GM18858 (cell line): ENCODE measurements at regions not wholly inside any gene's neighbourhood (a gene's known extent, or its start where the extent isn't known, plus 50 kb on each side); places are given as distances from the start of the nearest gene placed in this dataset.

ENCODE experiments used
- ATAC-seq: cut with Tn5 transposase; IDR thresholded peaks from one replicate; pipeline ENCODE4 v1.9.1; 2021; ENCODE audit not compliant: unreplicated experiment

DNA sequence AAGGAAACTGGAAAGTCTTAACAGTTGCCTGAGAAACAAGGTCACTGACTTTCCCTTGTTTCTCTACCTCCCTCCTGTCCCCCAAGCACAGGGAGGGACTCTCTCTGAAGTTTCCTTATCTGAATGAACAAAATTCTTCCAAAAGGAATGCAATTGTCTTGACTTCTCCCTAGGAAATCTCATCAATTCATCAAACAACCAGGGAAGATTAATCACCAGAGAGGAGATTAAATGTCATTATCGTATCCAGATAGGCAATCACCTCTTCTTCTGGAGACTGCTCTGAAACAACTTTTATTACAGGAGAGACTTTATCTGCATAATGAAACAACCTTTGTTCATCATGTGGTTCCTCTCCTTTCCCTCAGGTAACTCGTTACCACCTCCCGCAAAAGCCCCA is 431.4 kb downstream of the SLC16A7 start:
- ATAC-seq: no peak

DNA sequence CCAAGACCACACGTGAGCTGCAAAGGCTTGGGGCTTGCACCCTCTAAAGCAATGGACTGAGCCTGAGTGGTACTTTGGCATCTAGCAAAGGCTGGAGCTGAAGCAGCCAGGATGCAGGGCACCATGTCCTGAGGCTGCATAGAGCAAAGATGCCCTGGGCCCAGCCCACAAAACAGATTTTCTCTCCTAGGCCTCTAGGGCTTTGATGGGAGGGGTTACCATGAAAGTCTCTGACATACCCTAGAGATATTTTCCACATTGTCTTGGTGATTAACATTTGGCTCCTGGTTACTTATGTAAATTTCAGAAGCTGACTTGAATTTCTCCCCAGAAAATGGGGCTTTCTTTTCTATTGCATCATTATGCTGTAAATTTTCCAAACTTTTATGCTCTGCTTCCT is 438.3 kb downstream of the SLC16A7 start:
- ATAC-seq: no peak

GRCh38 chr12:60035835-60036234 is 440.0 kb downstream of the SLC16A7 start:
- ATAC-seq: no peak

- ATAC-seq: no peak
These were observed 447.0 kb downstream of the SLC16A7 start for GRCh38 chr12:60042835-60043234.

GRCh38 chr12:60043236-60043635 is 447.4 kb downstream of the SLC16A7 start:
- ATAC-seq: no peak

GRCh38 chr12:60052483-60052882 is 456.7 kb downstream of the SLC16A7 start:
- no peak for ATAC-seq

DNA sequence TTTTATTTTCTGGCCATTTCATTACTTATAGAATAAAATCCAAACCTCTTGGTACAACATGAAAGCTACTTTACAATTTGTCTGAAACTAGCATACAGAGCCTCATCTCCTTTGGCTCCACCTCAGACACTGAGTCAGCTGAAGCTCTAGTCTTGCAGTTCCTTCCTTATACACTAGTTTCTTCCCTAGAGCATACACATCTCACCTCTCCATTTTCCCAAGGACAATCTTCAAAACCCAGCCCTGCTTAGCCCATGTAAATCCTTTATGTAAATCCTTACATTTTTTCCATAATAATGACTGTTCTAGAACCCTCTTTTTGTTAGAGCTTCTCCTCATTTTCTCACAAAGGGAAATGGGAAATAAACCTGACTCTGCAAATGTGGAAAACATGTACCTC is 463.4 kb downstream of the SLC16A7 start:
- no peak for ATAC-seq

DNA sequence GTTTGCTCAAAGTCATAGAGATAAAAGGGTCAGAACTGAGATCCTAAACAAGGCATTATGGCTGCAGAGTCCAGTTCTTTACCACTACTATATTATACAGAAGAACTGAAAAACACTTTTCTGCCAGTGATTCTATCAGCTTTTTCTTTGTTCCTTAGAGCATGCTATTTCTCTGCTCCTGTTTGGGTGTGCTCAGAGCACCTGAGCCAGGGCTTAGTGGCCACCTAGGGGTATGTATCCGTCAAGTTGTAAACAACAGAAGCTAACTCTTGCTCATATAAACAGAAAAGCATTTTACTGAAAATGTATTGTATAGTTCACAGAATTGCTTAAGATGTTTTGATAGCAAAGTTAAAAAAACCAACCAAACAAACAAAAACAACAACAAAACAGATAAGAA is 470.8 kb downstream of the SLC16A7 start:
- no peak for ATAC-seq

- no peak for ATAC-seq
These were observed 474.7 kb downstream of the SLC16A7 start for GRCh38 chr12:60070552-60070951.

GRCh38 chr12:60071759-60072191 is 475.9 kb downstream of the SLC16A7 start:
- no peak for ATAC-seq

GRCh38 chr12:60072911-60073310 is 477.1 kb downstream of the SLC16A7 start:
- no peak for ATAC-seq

- no peak for ATAC-seq
These were observed 479.3 kb downstream of the SLC16A7 start for GRCh38 chr12:60075091-60075490.

DNA sequence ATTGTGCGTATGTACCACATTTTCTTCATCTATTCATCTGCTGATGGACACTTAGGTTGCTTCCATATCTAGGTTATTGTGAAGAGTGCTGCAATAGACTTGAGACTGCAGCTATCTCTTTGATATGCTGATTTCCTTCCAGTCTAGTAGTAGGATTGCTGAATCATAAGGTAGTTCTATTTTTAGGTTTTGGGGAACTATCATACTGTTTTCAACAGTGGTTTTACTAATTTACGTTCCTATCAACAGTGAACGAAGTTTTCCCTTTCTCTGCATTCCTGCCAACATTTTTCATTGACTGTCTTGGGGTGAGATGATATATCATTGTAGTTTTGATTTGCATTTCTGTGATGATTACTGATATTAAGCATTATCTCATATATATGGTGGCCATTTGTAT is 482.2 kb downstream of the SLC16A7 start:
- no peak for ATAC-seq

- no peak for ATAC-seq
These were observed 497.6 kb downstream of the SLC16A7 start for GRCh38 chr12:60093428-60093827.

DNA sequence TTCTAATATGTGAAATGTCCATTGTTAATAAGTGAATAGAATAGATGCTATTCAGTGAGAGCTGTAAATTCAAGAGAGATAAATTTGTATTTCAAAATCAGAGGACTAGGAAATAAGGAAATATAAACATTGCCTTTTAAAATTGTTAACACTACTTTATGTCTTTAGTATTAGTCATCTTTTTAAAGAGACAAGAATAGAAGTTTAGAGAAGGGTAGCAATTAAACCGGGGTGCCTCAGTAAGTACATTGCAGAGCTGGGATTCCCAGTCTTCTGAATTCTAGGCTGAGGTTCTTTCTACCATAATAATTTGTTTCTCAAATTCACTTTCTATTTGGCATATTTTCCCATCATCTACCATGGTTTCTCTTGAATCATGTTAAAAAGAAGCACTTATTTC is 498.6 kb downstream of the SLC16A7 start:
- no peak for ATAC-seq

- no peak for ATAC-seq
These were observed 500.9 kb downstream of the SLC16A7 start for GRCh38 chr12:60096727-60097126.

- no peak for ATAC-seq
These were observed 504.3 kb downstream of the SLC16A7 start for GRCh38 chr12:60100160-60100559.

- no peak for ATAC-seq
These were observed 505.0 kb downstream of the SLC16A7 start for GRCh38 chr12:60100852-60101251.

DNA sequence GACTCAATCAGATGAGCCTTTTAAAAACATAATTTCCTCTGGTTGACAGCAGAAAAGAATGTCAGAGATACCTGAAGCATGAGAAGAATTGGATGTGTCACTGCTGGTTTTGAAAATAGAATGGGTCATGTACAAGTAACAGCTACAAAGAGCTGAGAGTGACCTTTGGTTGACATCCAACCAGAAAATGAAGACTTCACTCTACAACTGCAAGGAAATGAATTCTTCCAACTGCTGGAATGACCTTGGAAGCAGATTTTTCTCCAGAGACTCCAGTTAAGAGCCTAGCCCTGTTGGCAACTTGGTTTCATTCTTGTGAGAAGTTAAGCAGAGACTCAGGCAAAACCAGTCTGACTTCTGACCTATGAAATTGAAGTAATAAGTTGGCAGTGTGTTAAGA is 505.9 kb downstream of the SLC16A7 start:
- ATAC-seq: no peak

- ATAC-seq: no peak
These were observed 510.4 kb downstream of the SLC16A7 start for GRCh38 chr12:60106214-60106613.

DNA sequence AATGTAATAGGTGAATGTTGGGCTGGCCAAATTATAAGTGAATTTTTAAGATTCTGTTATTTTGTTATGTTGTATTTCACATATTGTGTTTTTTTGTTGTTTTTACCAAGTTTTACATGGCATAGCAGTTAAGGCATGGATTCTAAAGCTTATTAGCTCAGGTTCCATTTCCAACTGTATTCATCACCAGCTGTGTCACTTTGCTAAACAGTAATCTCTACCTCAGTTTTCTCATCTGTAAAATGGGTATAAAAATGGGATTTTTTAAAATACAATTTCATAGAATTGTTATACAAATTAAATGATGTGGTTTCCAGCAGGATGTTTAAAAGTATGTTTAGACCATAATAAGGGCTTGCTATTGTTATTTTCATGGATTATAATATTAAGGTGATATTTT is 512.2 kb downstream of the SLC16A7 start:
- ATAC-seq: no peak

DNA sequence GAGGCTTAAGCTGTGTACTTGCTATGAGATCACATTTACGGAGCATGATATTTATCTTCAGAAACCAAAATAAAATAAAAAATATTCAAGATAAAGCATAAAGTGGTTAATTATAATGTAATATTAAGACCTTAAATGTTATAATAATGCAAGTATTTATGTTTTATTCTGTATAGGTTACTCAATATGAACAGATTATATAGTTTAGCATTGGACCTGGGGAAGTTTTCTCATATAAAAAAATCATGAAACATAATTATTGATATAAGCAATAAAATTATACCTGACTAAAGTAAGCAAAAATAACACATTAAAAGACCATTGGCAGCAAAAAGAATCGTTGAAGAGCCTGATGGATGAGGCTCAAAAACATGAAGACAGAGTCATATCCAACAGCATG is 516.2 kb downstream of the SLC16A7 start:
- ATAC-seq: no peak

DNA sequence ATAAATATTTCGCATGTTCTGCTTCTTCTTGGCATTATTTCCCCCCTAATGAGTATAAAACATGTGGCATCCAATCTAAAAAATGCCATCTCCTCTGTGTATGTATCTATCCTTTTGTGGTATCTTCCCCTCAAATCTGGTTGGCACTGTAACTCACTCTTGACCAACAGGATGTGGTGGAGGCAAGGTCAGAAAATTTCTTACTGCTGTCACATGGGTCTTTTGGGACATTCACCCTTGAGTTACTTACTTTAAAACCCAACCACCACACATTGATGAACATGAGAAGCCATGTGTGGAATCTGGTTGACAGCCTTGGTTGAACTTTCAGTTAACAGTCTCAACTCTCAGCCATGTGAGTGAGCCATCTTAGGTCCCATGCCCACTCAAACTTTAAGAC is 516.9 kb downstream of the SLC16A7 start:
- peak; percentile 60 for ATAC-seq

- no peak for ATAC-seq
These were observed 518.3 kb downstream of the SLC16A7 start for GRCh38 chr12:60114169-60114568.
